ENCODE measurements at regions not wholly inside any gene's neighbourhood (a gene's known extent, or its start where the extent isn't known, plus 50 kb on each side); places are given as distances from the start of the nearest gene placed in this dataset.

GRCh38 chr2:236899146-236899545 is 186.5 kb upstream of the COPS8 start:
- TF ChIP-seq CTCF (conservative IDR thresholded peaks at IDR 0.05 in 1 of 2, IDR thresholded peaks at IDR 0.05 in 1 of 2; ENCODE audit: low read depth in 1 of 2, low read length in 2 of 2) = no peak
- no peak for TF ChIP-seq EZH2 (IDR thresholded peaks at IDR 0.05; ENCODE audit: low read length, missing control alignments)

All from fibroblast of lung (primary cell).